SU-DHL-6 (cell line): ENCODE measurements at regions not wholly inside any gene's neighbourhood (a gene's known extent, or its start where the extent isn't known, plus 50 kb on each side); places are given as distances from the start of the nearest gene placed in this dataset.

ENCODE experiments used
- EZH2phosphoT487 ChIP-seq: fragments of 200-600 bp; sonication (generic), shearing (Covaris generic); conservative IDR thresholded peaks from 2 replicates; pipeline ENCODE4 v1.6.1; 2018; ENCODE audit warnings: mild to moderate bottlenecking, antibody characterized with exemption, low read length, moderate library complexity, mixed read lengths
- TF ChIP-seq, protein P1 (sequence below): fragments of 200-600 bp; sonication (generic); IDR thresholded peaks from one replicate; pipeline ENCODE4 v1.5.1; 2017; ENCODE audit warnings: antibody characterized with exemption, mild to moderate bottlenecking, low read length, moderate library complexity; ENCODE audit not compliant: insufficient read depth, poor library complexity, severe bottlenecking

DNA sequence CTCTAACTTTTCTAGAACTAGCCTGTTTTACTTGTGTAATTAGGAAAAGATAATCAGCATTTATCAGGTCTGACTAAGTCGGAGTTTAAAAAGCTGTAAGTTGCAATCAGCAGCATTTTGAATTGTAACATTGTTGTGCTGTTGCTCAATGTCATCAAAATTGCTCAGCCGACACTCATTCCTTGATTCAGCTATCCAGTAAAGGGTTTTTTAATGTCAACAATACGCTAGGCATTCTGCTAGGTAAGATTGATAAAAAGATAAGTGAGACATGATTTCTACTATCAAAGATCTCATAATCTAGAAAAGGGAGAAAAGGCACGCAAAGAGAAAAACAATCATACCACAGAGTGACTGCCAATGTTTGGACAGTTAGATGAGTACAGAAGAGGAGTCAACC is 327.1 kb upstream of the CDH2 start:
- TF ChIP-seq, protein P1, sequence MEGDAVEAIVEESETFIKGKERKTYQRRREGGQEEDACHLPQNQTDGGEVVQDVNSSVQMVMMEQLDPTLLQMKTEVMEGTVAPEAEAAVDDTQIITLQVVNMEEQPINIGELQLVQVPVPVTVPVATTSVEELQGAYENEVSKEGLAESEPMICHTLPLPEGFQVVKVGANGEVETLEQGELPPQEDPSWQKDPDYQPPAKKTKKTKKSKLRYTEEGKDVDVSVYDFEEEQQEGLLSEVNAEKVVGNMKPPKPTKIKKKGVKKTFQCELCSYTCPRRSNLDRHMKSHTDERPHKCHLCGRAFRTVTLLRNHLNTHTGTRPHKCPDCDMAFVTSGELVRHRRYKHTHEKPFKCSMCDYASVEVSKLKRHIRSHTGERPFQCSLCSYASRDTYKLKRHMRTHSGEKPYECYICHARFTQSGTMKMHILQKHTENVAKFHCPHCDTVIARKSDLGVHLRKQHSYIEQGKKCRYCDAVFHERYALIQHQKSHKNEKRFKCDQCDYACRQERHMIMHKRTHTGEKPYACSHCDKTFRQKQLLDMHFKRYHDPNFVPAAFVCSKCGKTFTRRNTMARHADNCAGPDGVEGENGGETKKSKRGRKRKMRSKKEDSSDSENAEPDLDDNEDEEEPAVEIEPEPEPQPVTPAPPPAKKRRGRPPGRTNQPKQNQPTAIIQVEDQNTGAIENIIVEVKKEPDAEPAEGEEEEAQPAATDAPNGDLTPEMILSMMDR, result no peak
- no peak for TF ChIP-seq EZH2phosphoT487
